H1 (cell line): ENCODE measurements at regions not wholly inside any gene's neighbourhood (a gene's known extent, or its start where the extent isn't known, plus 50 kb on each side); places are given as distances from the start of the nearest gene placed in this dataset.

Source experiments
- CTCF ChIA-PET: fragments of 300-600 bp; sonication (Branson Sonifier 250); formaldehyde crosslinking; loops from one replicate; lab custom pipeline; 2021; ENCODE audit not compliant: partially characterized antibody; lab: Charles Lee
- POLR2A ChIA-PET: fragments of 300-600 bp; sonication (Branson Sonifier 250); formaldehyde crosslinking; loops from one replicate; lab custom pipeline; 2021; ENCODE audit warnings: inconsistent platforms; ENCODE audit not compliant: partially characterized antibody; lab: Charles Lee
- DNase-seq, 2 experiments: peaks; one replicate each; pipeline versions ENCODE4 v3.0.0 to v3.0.0-alpha.2; 2010 to 2022; ENCODE audit warnings: low spot score in 2 of 2, low read depth in 1 of 2, mixed read lengths in 1 of 2
- FAIRE-seq: peaks from 2 replicates; lab custom pipeline; 2011; peaks lifted over from hg19 to GRCh38; lab: Jason Lieb, UNC
- H2AFZ ChIP-seq: 2 replicates; pipeline ENCODE4 v1.8.1; 2012; ENCODE audit warnings: low read length, inconsistent platforms
- H2AK5ac ChIP-seq: 2 replicates; pipeline ENCODE4 v1.6.1; 2013; ENCODE audit warnings: low read depth, low read length
- H2BK120ac ChIP-seq: replicated peaks from 2 replicates; pipeline ENCODE3; 2013; ENCODE audit warnings: low read depth, low read length, inconsistent platforms
- H2BK12ac ChIP-seq: 2 replicates; pipeline ENCODE4 v1.6.1; 2013; ENCODE audit warnings: low read depth, low read length
- H2BK15ac ChIP-seq: 2 replicates; pipeline ENCODE4 v1.6.1; 2013; ENCODE audit warnings: low read length
- H2BK20ac ChIP-seq: 2 replicates; pipeline ENCODE4 v1.6.1; 2013; ENCODE audit warnings: low read length
- H2BK5ac ChIP-seq: 2 replicates; pipeline ENCODE4 v1.6.1; 2013; ENCODE audit warnings: low read depth, low read length
- H3K14ac ChIP-seq: 2 replicates; pipeline ENCODE4 v1.6.1; 2013; ENCODE audit warnings: inconsistent platforms; ENCODE audit not compliant: insufficient read length
- H3K18ac ChIP-seq: 2 replicates; pipeline ENCODE4 v1.6.1; 2013; ENCODE audit warnings: low read length; ENCODE audit errors: extremely low read depth
- H3K23ac ChIP-seq: 2 replicates; pipeline ENCODE4 v1.6.1; 2013; ENCODE audit warnings: inconsistent platforms; ENCODE audit not compliant: insufficient read length
- H3K23me2 ChIP-seq: 2 replicates; pipeline ENCODE4 v1.6.1; 2013; ENCODE audit warnings: low read depth, low read length
- H3K27ac ChIP-seq: 2 replicates; pipeline ENCODE4 v1.6.1; 2011; ENCODE audit warnings: low read depth, low read length, inconsistent platforms
- H3K27me3 ChIP-seq, 4 experiments: replicated peaks in 1 of 4; 1 replicate in 1 of 4; 2 replicates in 3 of 4; pipeline versions ENCODE4 v1.6.1 to v1.8.1; 2011 to 2013; ENCODE audit warnings: low read length in 3 of 4, mild to moderate bottlenecking in 3 of 4, inconsistent platforms in 2 of 4, mixed read lengths in 2 of 4, moderate library complexity in 1 of 4; ENCODE audit not compliant: control insufficient read depth in 3 of 4, insufficient read depth in 3 of 4; ENCODE audit errors: extremely low read depth in 1 of 4
- H3K36me3 ChIP-seq, 4 experiments: 2 replicates each; pipeline versions ENCODE4 v1.6.1 to v1.8.1; 2011 to 2013; ENCODE audit warnings: mild to moderate bottlenecking in 4 of 4, low read length in 3 of 4, moderate library complexity in 2 of 4, control low read depth in 1 of 4, inconsistent platforms in 1 of 4; ENCODE audit not compliant: insufficient read depth in 4 of 4, control insufficient read depth in 2 of 4
- H3K4ac ChIP-seq: replicated peaks from 2 replicates; pipeline ENCODE3; 2013; ENCODE audit warnings: low read length, low read depth, mixed read lengths, inconsistent platforms; ENCODE audit not compliant: insufficient read length
- H3K4me1 ChIP-seq, 4 experiments: replicated peaks in 1 of 4; 1 replicate in 1 of 4; 2 replicates in 3 of 4; pipeline versions ENCODE4 v1.6.1 to v1.8.1; 2011 to 2013; ENCODE audit warnings: low read length in 3 of 4, inconsistent platforms in 2 of 4, mixed read lengths in 1 of 4; ENCODE audit not compliant: insufficient read depth in 4 of 4, control insufficient read depth in 3 of 4
- H3K4me2 ChIP-seq, 2 experiments: 2 replicates each; pipeline versions ENCODE4 v1.6.1 to v1.8.1; 2011 to 2013; ENCODE audit warnings: low read depth in 2 of 2, low read length in 2 of 2, control low read depth in 1 of 2, inconsistent platforms in 1 of 2, mild to moderate bottlenecking in 1 of 2; ENCODE audit not compliant: insufficient read depth in 1 of 2
- H3K4me3 ChIP-seq, 4 experiments: fragments of 200-600, 300-600 bp in 1 of 4; sonication (generic), shearing (Covaris generic), sonication (Bioruptor Twin) in 1 of 4; 2 replicates each; pipeline versions ENCODE4 v1.5.1 to v1.8.1; 2011 to 2016; ENCODE audit warnings: low read length in 4 of 4, low read depth in 3 of 4, control low read depth in 2 of 4, inconsistent platforms in 2 of 4, mild to moderate bottlenecking in 2 of 4, mixed read lengths in 1 of 4, moderate library complexity in 1 of 4; ENCODE audit not compliant: insufficient read depth in 2 of 4; ENCODE audit errors: extremely low read depth in 1 of 4
- H3K56ac ChIP-seq: replicated peaks from 2 replicates; pipeline ENCODE3; 2013; ENCODE audit warnings: low read depth, mild to moderate bottlenecking, mixed read lengths, low read length, inconsistent platforms; ENCODE audit not compliant: insufficient read length
- H3K79me1 ChIP-seq: 2 replicates; pipeline ENCODE4 v1.6.1; 2013; ENCODE audit warnings: low read depth, low read length, control low read depth
- H3K79me2 ChIP-seq, 2 experiments: 2 replicates each; pipeline versions ENCODE4 v1.6.1 to v1.8.1; 2012 to 2013; ENCODE audit warnings: low read length in 2 of 2, mild to moderate bottlenecking in 2 of 2, inconsistent platforms in 1 of 2; ENCODE audit not compliant: insufficient read depth in 2 of 2, control insufficient read depth in 1 of 2
- H3K9ac ChIP-seq, 4 experiments: replicated peaks in 1 of 4; 1 replicate in 1 of 4; 2 replicates in 3 of 4; pipeline versions ENCODE4 v1.6.1 to v1.8.1; 2011 to 2013; ENCODE audit warnings: low read depth in 3 of 4, low read length in 3 of 4, control low read depth in 2 of 4, mild to moderate bottlenecking in 2 of 4, moderate library complexity in 2 of 4, inconsistent platforms in 1 of 4; ENCODE audit errors: extremely low read depth in 1 of 4
- H3K9me3 ChIP-seq, 2 experiments: 2 replicates each; pipeline versions ENCODE4 v1.6.1 to v1.8.1; 2012 to 2013; ENCODE audit warnings: mild to moderate bottlenecking in 2 of 2, moderate library complexity in 2 of 2, control low read depth in 1 of 2, inconsistent platforms in 1 of 2, low read depth in 1 of 2, low read length in 1 of 2, mixed read lengths in 1 of 2; ENCODE audit not compliant: insufficient read depth in 2 of 2
- H4K20me1 ChIP-seq, 2 experiments: replicated peaks in 1 of 2; 2 replicates each; pipeline versions ENCODE3 to v1.8.1; 2011 to 2013; ENCODE audit warnings: inconsistent platforms in 2 of 2, low read length in 2 of 2, mild to moderate bottlenecking in 1 of 2; ENCODE audit not compliant: insufficient read depth in 2 of 2, control insufficient read depth in 1 of 2
- H4K5ac ChIP-seq: 2 replicates; pipeline ENCODE4 v1.6.1; 2013; ENCODE audit warnings: low read length, low read depth, mixed read lengths, inconsistent platforms; ENCODE audit not compliant: insufficient read length
- H4K8ac ChIP-seq: 2 replicates; pipeline ENCODE4 v1.8.0; 2013; ENCODE audit warnings: mild to moderate bottlenecking, moderate library complexity, low read length, inconsistent platforms; ENCODE audit not compliant: insufficient read depth; ENCODE audit errors: extremely low read depth
- H4K91ac ChIP-seq: replicated peaks from 2 replicates; pipeline ENCODE3; 2013; ENCODE audit warnings: low read length, mixed read lengths, inconsistent platforms; ENCODE audit not compliant: insufficient read length
- BACH1 ChIP-seq: IDR thresholded peaks from 2 replicates; pipeline ENCODE4 v1.6.1; 2012; ENCODE audit warnings: low read length, improper control_type of control experiment
- CHD1 ChIP-seq: IDR thresholded peaks from 2 replicates; pipeline ENCODE4 v1.6.1; 2012; ENCODE audit warnings: low read depth, low read length, improper control_type of control experiment
- CHD2 ChIP-seq: IDR thresholded peaks from 2 replicates; pipeline ENCODE4 v1.6.1; 2012; ENCODE audit warnings: low read length, improper control_type of control experiment
- KDM4A ChIP-seq: IDR thresholded peaks from one replicate; pipeline ENCODE4 v1.7.1; 2012; ENCODE audit warnings: low read depth, mild to moderate bottlenecking, moderate library complexity, low read length, inconsistent platforms; ENCODE audit not compliant: severe bottlenecking
- MAFK ChIP-seq: IDR thresholded peaks from 2 replicates; pipeline ENCODE4 v1.6.1; 2012; ENCODE audit warnings: low read depth, mild to moderate bottlenecking, improper control_type of control experiment, low read length
- NANOG ChIP-seq: IDR thresholded peaks from 2 replicates; pipeline ENCODE4 v1.6.1; 2011; ENCODE audit warnings: low read length, low read depth, mild to moderate bottlenecking, inconsistent platforms; ENCODE audit not compliant: insufficient read depth, poor library complexity, severe bottlenecking
- NRF1 ChIP-seq: IDR thresholded peaks from 2 replicates; pipeline ENCODE4 v1.6.1; 2011; ENCODE audit warnings: mild to moderate bottlenecking, low read depth, low read length, improper control_type of control experiment
- PHF8 ChIP-seq: fragments of 200-600 bp; sonication (generic); conservative IDR thresholded peaks from 2 replicates; pipeline ENCODE4 v1.7.1; 2012; ENCODE audit warnings: low read depth, mild to moderate bottlenecking, inconsistent platforms, low read length, moderate library complexity
- RFX5 ChIP-seq: IDR thresholded peaks from 2 replicates; pipeline ENCODE4 v1.6.1; 2011; ENCODE audit warnings: low read depth, low read length, improper control_type of control experiment, borderline replicate concordance
- SIN3A ChIP-seq, 2 experiments: IDR thresholded peaks in 1 of 2; conservative IDR thresholded peaks in 1 of 2; 2 replicates each; pipeline ENCODE4 v1.6.1; 2011 to 2012; ENCODE audit warnings: low read length in 2 of 2, improper control_type of control experiment in 1 of 2, low read depth in 1 of 2, mild to moderate bottlenecking in 1 of 2
- SIRT6 ChIP-seq: IDR thresholded peaks from one replicate; pipeline ENCODE4 v1.7.1; 2012; ENCODE audit warnings: low read length, inconsistent platforms
- SIX5 ChIP-seq: IDR thresholded peaks from 2 replicates; pipeline ENCODE4 v1.6.1; 2011; ENCODE audit warnings: mild to moderate bottlenecking, low read depth, low read length
- SP1 ChIP-seq: IDR thresholded peaks from 2 replicates; pipeline ENCODE4 v1.6.1; 2011; ENCODE audit warnings: low read depth, low read length
- SP2 ChIP-seq: IDR thresholded peaks from 2 replicates; pipeline ENCODE4 v1.6.1; 2012; ENCODE audit warnings: mild to moderate bottlenecking, low read length, inconsistent platforms
- SP4 ChIP-seq: IDR thresholded peaks from 2 replicates; pipeline ENCODE4 v1.6.1; 2012; ENCODE audit warnings: low read length, inconsistent platforms
- SUZ12 ChIP-seq: fragments of 200-600 bp; sonication (generic); IDR thresholded peaks from 2 replicates; pipeline ENCODE4 v1.6.1; 2012; ENCODE audit warnings: mild to moderate bottlenecking, inconsistent platforms, low read length, moderate library complexity, mixed read lengths
- YY1 ChIP-seq: IDR thresholded peaks from 2 replicates; pipeline ENCODE4 v1.6.1; 2011; ENCODE audit warnings: low read depth, mild to moderate bottlenecking, low read length
- WGBS, 2 experiments: shearing (Covaris generic) in 1 of 2; methylation state at CpG; one replicate each; pipeline versions ENCODE4 v1.1.6 to v1.1.7; 2013 to 2015; ENCODE audit warnings: low lambda C conversion rate in 2 of 2, mixed read lengths in 2 of 2, inconsistent platforms in 1 of 2, low coverage in 1 of 2, missing lambda C conversion rate in 1 of 2; ENCODE audit not compliant: insufficient replicate concordance in 2 of 2, insufficient coverage in 1 of 2, insufficient read length in 1 of 2; ENCODE audit errors: extremely low coverage in 1 of 2, missing lambda C conversion rate in 1 of 2; 5-methylcytosine and 5-hydroxymethylcytosine counted together

DNA sequence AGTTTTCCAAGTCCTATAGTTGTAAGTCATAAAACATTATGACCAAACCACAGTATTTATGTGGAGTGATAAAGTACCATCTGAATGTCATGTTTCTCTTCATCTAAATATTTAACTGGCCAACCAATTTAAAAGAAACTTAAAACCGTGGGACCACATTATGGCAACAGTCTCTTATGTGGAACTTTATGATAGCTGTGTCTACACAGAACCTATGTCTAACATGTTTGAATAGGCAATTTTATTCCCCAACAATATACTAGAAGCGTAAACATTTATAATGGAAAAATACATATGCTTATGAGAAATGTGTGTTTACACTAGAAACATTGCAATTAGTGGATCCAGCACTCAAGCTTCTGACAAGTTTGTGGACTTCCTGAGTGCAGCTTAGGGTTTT, 680.7 kb downstream of the REEP3 start:
- Histone ChIP-seq H3K9me3 (peaks cover 0 to 2% of the 10 kb centered on the region in 2 experiments; a peak in 1 of 4 replicates), H3K9ac (no peak overlapping the region), H3K79me1 (no peaks in the 10 kb centered on the region), H3K23me2 (peaks cover 2% of the 10 kb centered on the region; the same call in 1 of the 2 replicates), H3K27ac (no peak overlapping the region), H3K4ac (no peak overlapping the region), H3K23ac (no peak overlapping the region), H3K14ac (no peak overlapping the region), H3K18ac (no peak overlapping the region), H4K20me1 (no peaks in the 10 kb centered on the region), H3K4me2 (no peak overlapping the region), H2BK20ac (no peak overlapping the region), H3K79me2 (no peaks in the 10 kb centered on the region), H2AK5ac (no peak overlapping the region), H4K91ac (no peak overlapping the region), H2BK120ac (no peak overlapping the region), H3K56ac (no peak overlapping the region), H4K8ac (no peak overlapping the region), H2AFZ (no peak overlapping the region), H3K36me3 (no peaks in the 10 kb centered on the region), H2BK12ac (no peak overlapping the region), H3K27me3 (no peaks in the 10 kb centered on the region), H3K4me3 (no peak overlapping the region), H2BK5ac (no peak overlapping the region), H3K4me1 (no peaks in the 10 kb centered on the region), H2BK15ac (no peak overlapping the region), H4K5ac (no peak overlapping the region)
- POLR2A ChIA-PET = no interaction called here
- no peak for FAIRE-seq
- DNase-seq = no peak
- 93% methylated on average over 2 of the region's 2 CpGs; no CpG with 5 or more reads in 1 of the 2 experiments for WGBS, 2 experiments
- CTCF ChIA-PET = no interaction called here
- no peak for TF ChIP-seq SIN3A (conservative IDR thresholded peaks at IDR 0.05 in 1 of 2, IDR thresholded peaks at IDR 0.05 in 1 of 2; ENCODE audit: low read depth in 1 of 2, low read length in 2 of 2)
- TF ChIP-seq SUZ12 = no peak
- TF ChIP-seq SIX5 = no peak
- no peak for TF ChIP-seq KDM4A
- TF ChIP-seq PHF8 = no peak
- no peak for TF ChIP-seq SP4
- TF ChIP-seq YY1 = no peak
- no peak for TF ChIP-seq CHD1
- no peak for TF ChIP-seq CHD2
- no peak for TF ChIP-seq BACH1
- no peak for TF ChIP-seq SIRT6
- TF ChIP-seq NANOG = no peak
- no peak for TF ChIP-seq RFX5
- TF ChIP-seq NRF1 = no peak
- no peak for TF ChIP-seq SP2
- no peak for TF ChIP-seq MAFK
- TF ChIP-seq SP1 = no peak
